ENCODE measurements at regions not wholly inside any gene's neighbourhood (a gene's known extent, or its start where the extent isn't known, plus 50 kb on each side); places are given as distances from the start of the nearest gene placed in this dataset.

- H2BK120ac ChIP-seq (ENCODE audit: insufficient read depth, low read length, poor library complexity), result no peak overlapping the region
- no peak overlapping the region for H3K4me2 ChIP-seq (ENCODE audit: low read length)
- no peaks in the 10 kb centered on the region for H3K36me3 ChIP-seq (ENCODE audit: control insufficient read depth in 1 of 2, insufficient read depth in 2 of 2, low read length in 2 of 2)
- no peak overlapping the region for H3K27ac ChIP-seq (ENCODE audit: low read depth, low read length)
- no peak overlapping the region for H3K9ac ChIP-seq (ENCODE audit: low read length)
- no peak overlapping the region for H3K4ac ChIP-seq (ENCODE audit: low read depth, low read length)
- no peak overlapping the region for H4K91ac ChIP-seq (ENCODE audit: low read depth, low read length)
- no peak overlapping the region for H3K23ac ChIP-seq (ENCODE audit: low read length)
- H3K18ac ChIP-seq (ENCODE audit: low read length), result no peak overlapping the region
- no peaks in the 10 kb centered on the region for H3K9me3 ChIP-seq (ENCODE audit: insufficient read depth, low read depth, low read length)
- no peak overlapping the region for H2BK5ac ChIP-seq (ENCODE audit: low read depth, low read length, poor library complexity)
- no peak overlapping the region for H4K8ac ChIP-seq (ENCODE audit: low read depth, low read length)
- H3K79me1 ChIP-seq (ENCODE audit: low read length), result no peaks in the 10 kb centered on the region
- H3K4me3 ChIP-seq (ENCODE audit: low read depth, low read length), result no peak overlapping the region
- no peaks in the 10 kb centered on the region for H3K27me3 ChIP-seq (ENCODE audit: insufficient read depth, low read length)
- H3K14ac ChIP-seq (ENCODE audit: low read length), result no peak overlapping the region
- no peak overlapping the region for H2BK12ac ChIP-seq (ENCODE audit: low read length)
- DNase-seq, result no peak
- no peak overlapping the region for H2AK5ac ChIP-seq (ENCODE audit: low read length)
- no peak overlapping the region for H2AFZ ChIP-seq (ENCODE audit: insufficient read depth, low read length, poor library complexity)
- no peak overlapping the region for H4K12ac ChIP-seq (ENCODE audit: low read depth, low read length)
- no peaks in the 10 kb centered on the region for H3K4me1 ChIP-seq (ENCODE audit: control insufficient read depth in 1 of 2, insufficient read depth in 2 of 2, low read length in 2 of 2)
- no peaks in the 10 kb centered on the region for H3K79me2 ChIP-seq (ENCODE audit: control insufficient read depth, insufficient read depth, low read length, poor library complexity)
- no CpG with 5 or more reads among the region's 1 CpG for WGBS (ENCODE audit: extremely low coverage, insufficient coverage, insufficient read length)
Observed at GRCh38 chr11:81916451-81916850, 817.2 kb downstream of the FAM181B start.

DNA sequence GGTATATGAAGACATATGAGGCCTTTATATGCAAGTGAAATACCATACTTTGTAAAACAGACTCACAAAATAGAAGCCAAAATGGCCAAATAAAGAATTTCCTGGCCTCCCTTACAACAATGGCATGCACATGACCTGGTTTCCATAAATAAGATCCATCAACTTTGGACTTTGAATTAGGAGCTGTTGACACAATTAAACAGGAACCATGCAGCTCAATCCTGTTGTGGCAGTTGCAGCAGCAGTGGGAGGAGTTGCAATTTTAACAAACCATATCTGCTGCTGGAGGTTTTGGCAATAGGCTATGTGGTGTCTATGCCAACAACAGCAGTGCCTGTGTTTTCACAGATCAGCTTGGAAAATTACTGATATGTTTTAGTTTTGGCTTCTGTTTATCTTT is 818.6 kb downstream of the FAM181B start:
- Histone ChIP-seq H3K4me1 (ENCODE audit: control insufficient read depth in 1 of 2, insufficient read depth in 2 of 2, low read length in 2 of 2) (no peaks in the 10 kb centered on the region), H2BK12ac (ENCODE audit: low read length) (no peak overlapping the region), H2AK5ac (ENCODE audit: low read length) (no peak overlapping the region), H3K9me3 (ENCODE audit: insufficient read depth, low read depth, low read length) (no peaks in the 10 kb centered on the region), H3K27ac (ENCODE audit: low read depth, low read length) (no peak overlapping the region), H3K14ac (ENCODE audit: low read length) (no peak overlapping the region), H4K12ac (ENCODE audit: low read depth, low read length) (no peak overlapping the region), H4K8ac (ENCODE audit: low read depth, low read length) (no peak overlapping the region), H3K79me1 (ENCODE audit: low read length) (no peaks in the 10 kb centered on the region), H4K91ac (ENCODE audit: low read depth, low read length) (no peak overlapping the region), H3K36me3 (ENCODE audit: control insufficient read depth in 1 of 2, insufficient read depth in 2 of 2, low read length in 2 of 2) (no peaks in the 10 kb centered on the region), H2BK120ac (ENCODE audit: insufficient read depth, low read length, poor library complexity) (no peak overlapping the region), H2AFZ (ENCODE audit: insufficient read depth, low read length, poor library complexity) (no peak overlapping the region), H3K27me3 (ENCODE audit: insufficient read depth, low read length) (no peaks in the 10 kb centered on the region), H3K18ac (ENCODE audit: low read length) (no peak overlapping the region), H3K23ac (ENCODE audit: low read length) (no peak overlapping the region), H3K9ac (ENCODE audit: low read length) (no peak overlapping the region), H3K4me3 (ENCODE audit: low read depth, low read length) (no peak overlapping the region), H3K4me2 (ENCODE audit: low read length) (no peak overlapping the region), H2BK5ac (ENCODE audit: low read depth, low read length, poor library complexity) (no peak overlapping the region), H3K79me2 (ENCODE audit: control insufficient read depth, insufficient read depth, low read length, poor library complexity) (no peaks in the 10 kb centered on the region), H3K4ac (ENCODE audit: low read depth, low read length) (no peak overlapping the region)
- DNase-seq, result no peak

- H2BK12ac ChIP-seq (ENCODE audit: low read length), result no peak overlapping the region
- no peaks in the 10 kb centered on the region for H3K79me2 ChIP-seq (ENCODE audit: control insufficient read depth, insufficient read depth, low read length, poor library complexity)
- H3K18ac ChIP-seq (ENCODE audit: low read length), result no peak overlapping the region
- no peaks in the 10 kb centered on the region for H3K27me3 ChIP-seq (ENCODE audit: insufficient read depth, low read length)
- H3K4ac ChIP-seq (ENCODE audit: low read depth, low read length), result no peak overlapping the region
- H2AK5ac ChIP-seq (ENCODE audit: low read length), result no peak overlapping the region
- H4K91ac ChIP-seq (ENCODE audit: low read depth, low read length), result no peak overlapping the region
- no peak overlapping the region for H3K4me3 ChIP-seq (ENCODE audit: low read depth, low read length)
- no peak overlapping the region for H3K9ac ChIP-seq (ENCODE audit: low read length)
- H2BK120ac ChIP-seq (ENCODE audit: insufficient read depth, low read length, poor library complexity), result no peak overlapping the region
- H3K9me3 ChIP-seq (ENCODE audit: insufficient read depth, low read depth, low read length), result no peaks in the 10 kb centered on the region
- H3K4me2 ChIP-seq (ENCODE audit: low read length), result no peak overlapping the region
- WGBS (ENCODE audit: extremely low coverage, insufficient coverage, insufficient read length), result no CpG with 5 or more reads among the region's 1 CpG
- no peaks in the 10 kb centered on the region for H3K36me3 ChIP-seq (ENCODE audit: control insufficient read depth in 1 of 2, insufficient read depth in 2 of 2, low read length in 2 of 2)
- H4K8ac ChIP-seq (ENCODE audit: low read depth, low read length), result no peak overlapping the region
- H3K27ac ChIP-seq (ENCODE audit: low read depth, low read length), result no peak overlapping the region
- no peaks in the 10 kb centered on the region for H3K4me1 ChIP-seq (ENCODE audit: control insufficient read depth in 1 of 2, insufficient read depth in 2 of 2, low read length in 2 of 2)
- no peak overlapping the region for H3K14ac ChIP-seq (ENCODE audit: low read length)
- no peak for DNase-seq
- H3K23ac ChIP-seq (ENCODE audit: low read length), result no peak overlapping the region
- H2AFZ ChIP-seq (ENCODE audit: insufficient read depth, low read length, poor library complexity), result no peak overlapping the region
- H4K12ac ChIP-seq (ENCODE audit: low read depth, low read length), result no peak overlapping the region
- no peak overlapping the region for H2BK5ac ChIP-seq (ENCODE audit: low read depth, low read length, poor library complexity)
- H3K79me1 ChIP-seq (ENCODE audit: low read length), result no peaks in the 10 kb centered on the region
Observed at GRCh38 chr11:81913793-81914192, 819.9 kb downstream of the FAM181B start.

DNA sequence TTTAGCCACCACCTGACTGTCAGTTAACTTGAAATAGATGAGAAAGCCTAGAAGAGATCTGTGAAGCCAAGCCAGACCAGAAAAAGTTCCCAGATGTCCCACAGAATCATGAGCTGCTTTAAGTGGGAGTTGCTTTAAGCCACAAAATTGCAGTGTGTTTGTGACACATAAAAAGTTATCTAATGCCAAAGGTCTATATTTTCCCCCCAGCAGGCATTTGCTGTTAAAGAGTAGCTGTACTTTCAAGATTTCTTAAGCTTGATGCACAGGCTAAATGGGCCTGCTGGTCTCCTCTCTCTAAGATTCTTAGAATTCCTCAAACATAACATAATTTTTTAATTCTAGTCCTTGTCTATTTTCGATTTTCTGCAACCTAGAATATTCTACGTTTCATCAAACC is 825.7 kb downstream of the FAM181B start:
- DNase-seq, result no peak
- Histone ChIP-seq H3K23ac (ENCODE audit: low read length) (no peak overlapping the region), H3K27ac (ENCODE audit: low read depth, low read length) (no peak overlapping the region), H3K4me1 (ENCODE audit: control insufficient read depth in 1 of 2, insufficient read depth in 2 of 2, low read length in 2 of 2) (no peaks in the 10 kb centered on the region), H2AK5ac (ENCODE audit: low read length) (no peak overlapping the region), H2BK5ac (ENCODE audit: low read depth, low read length, poor library complexity) (no peak overlapping the region), H3K79me2 (ENCODE audit: control insufficient read depth, insufficient read depth, low read length, poor library complexity) (no peaks in the 10 kb centered on the region), H4K12ac (ENCODE audit: low read depth, low read length) (no peak overlapping the region), H3K4ac (ENCODE audit: low read depth, low read length) (no peak overlapping the region), H3K14ac (ENCODE audit: low read length) (no peak overlapping the region), H3K4me3 (ENCODE audit: low read depth, low read length) (no peak overlapping the region), H3K9me3 (ENCODE audit: insufficient read depth, low read depth, low read length) (no peaks in the 10 kb centered on the region), H3K79me1 (ENCODE audit: low read length) (no peaks in the 10 kb centered on the region), H4K91ac (ENCODE audit: low read depth, low read length) (no peak overlapping the region), H3K4me2 (ENCODE audit: low read length) (no peak overlapping the region), H3K36me3 (ENCODE audit: control insufficient read depth in 1 of 2, insufficient read depth in 2 of 2, low read length in 2 of 2) (no peaks in the 10 kb centered on the region), H3K27me3 (ENCODE audit: insufficient read depth, low read length) (no peaks in the 10 kb centered on the region), H2BK12ac (ENCODE audit: low read length) (no peak overlapping the region), H3K9ac (ENCODE audit: low read length) (no peak overlapping the region), H4K8ac (ENCODE audit: low read depth, low read length) (no peak overlapping the region), H2BK120ac (ENCODE audit: insufficient read depth, low read length, poor library complexity) (no peak overlapping the region), H2AFZ (ENCODE audit: insufficient read depth, low read length, poor library complexity) (no peak overlapping the region), H3K18ac (ENCODE audit: low read length) (no peak overlapping the region)
- WGBS (ENCODE audit: extremely low coverage, insufficient coverage, insufficient read length), result 100% methylated on average over 2 of the region's 2 CpGs

DNA sequence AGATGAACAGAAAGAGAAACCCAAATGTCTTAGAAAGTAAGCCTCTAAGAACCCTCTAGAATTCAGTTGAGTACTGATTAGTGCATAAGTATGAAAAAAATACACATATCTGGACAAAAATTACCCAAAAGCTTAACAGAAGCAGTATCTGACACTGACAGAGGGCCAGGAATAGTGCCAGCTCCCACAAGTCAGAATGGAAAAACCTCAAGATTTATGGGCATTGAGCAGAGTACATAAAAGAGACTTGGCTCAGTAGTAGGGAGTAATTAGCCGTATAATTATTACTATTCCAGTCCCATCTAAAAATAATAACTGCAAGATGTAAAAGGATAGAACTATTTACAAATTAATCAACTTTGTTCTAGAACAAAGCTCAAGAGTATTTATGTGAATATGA is 834.5 kb downstream of the FAM181B start:
- Histone ChIP-seq H3K4me2 (ENCODE audit: low read length) (no peak overlapping the region), H4K91ac (ENCODE audit: low read depth, low read length) (no peak overlapping the region), H3K79me2 (ENCODE audit: control insufficient read depth, insufficient read depth, low read length, poor library complexity) (no peaks in the 10 kb centered on the region), H3K4me1 (ENCODE audit: control insufficient read depth in 1 of 2, insufficient read depth in 2 of 2, low read length in 2 of 2) (no peaks in the 10 kb centered on the region), H3K27me3 (ENCODE audit: insufficient read depth, low read length) (no peaks in the 10 kb centered on the region), H3K79me1 (ENCODE audit: low read length) (no peaks in the 10 kb centered on the region), H3K9me3 (ENCODE audit: insufficient read depth, low read depth, low read length) (no peaks in the 10 kb centered on the region), H4K12ac (ENCODE audit: low read depth, low read length) (no peak overlapping the region), H3K4me3 (ENCODE audit: low read depth, low read length) (no peak overlapping the region), H2BK120ac (ENCODE audit: insufficient read depth, low read length, poor library complexity) (no peak overlapping the region), H3K27ac (ENCODE audit: low read depth, low read length) (no peak overlapping the region), H3K14ac (ENCODE audit: low read length) (no peak overlapping the region), H3K4ac (ENCODE audit: low read depth, low read length) (no peak overlapping the region), H2AK5ac (ENCODE audit: low read length) (no peak overlapping the region), H4K8ac (ENCODE audit: low read depth, low read length) (no peak overlapping the region), H2AFZ (ENCODE audit: insufficient read depth, low read length, poor library complexity) (no peak overlapping the region), H3K23ac (ENCODE audit: low read length) (no peak overlapping the region), H3K9ac (ENCODE audit: low read length) (no peak overlapping the region), H3K36me3 (ENCODE audit: control insufficient read depth in 1 of 2, insufficient read depth in 2 of 2, low read length in 2 of 2) (no peaks in the 10 kb centered on the region), H2BK5ac (ENCODE audit: low read depth, low read length, poor library complexity) (no peak overlapping the region), H2BK12ac (ENCODE audit: low read length) (no peak overlapping the region), H3K18ac (ENCODE audit: low read length) (no peak overlapping the region)
- no peak for DNase-seq
- no CpG with 5 or more reads among the region's 1 CpG for WGBS (ENCODE audit: extremely low coverage, insufficient coverage, insufficient read length)

All from trophoblast cell (in vitro differentiated cells and primary cell).